HepG2 (cell line): ENCODE measurements at regions not wholly inside any gene's neighbourhood (a gene's known extent, or its start where the extent isn't known, plus 50 kb on each side); places are given as distances from the start of the nearest gene placed in this dataset.

Experiments used
- ATAC-seq: fragments of 200-7000 bp; cut with Tn5 transposase; 3 replicates; pipeline ENCODE4 v1.9.1; 2020; ENCODE audit warnings: mild to moderate bottlenecking, moderate library complexity
- BruUV-seq: library from RNA; stranded (reverse); fragments of 400-500 nt; replicated peaks from 2 replicates; lab custom pipeline; 2021; lab: Mats Ljungman, UMichigan
- CTCF ChIA-PET: fragments of 300-600 bp; formaldehyde crosslinking; extraction: SDS; loops from one replicate; lab custom pipeline; 2021; ENCODE audit warnings: low total read pairs, inconsistent platforms, low intra/inter-chr PET ratio; lab: Yijun Ruan, JAX
- POLR2A ChIA-PET: fragments of 350-600 bp; sonication (Branson Sonifier 250); formaldehyde crosslinking; loops from one replicate; lab custom pipeline; 2020; ENCODE audit warnings: antibody characterized with exemption, inconsistent platforms; lab: Yijun Ruan, JAX
- DNase-seq: peaks from one replicate; pipeline ENCODE4 v3.0.0-alpha.2; 2015; ENCODE audit warnings: low spot score
- FAIRE-seq: peaks from 3 replicates; lab custom pipeline; 2011; peaks lifted over from hg19 to GRCh38; lab: Jason Lieb, UNC
- H2AFZ ChIP-seq: one replicate; pipeline ENCODE4 v1.6.1; 2011; ENCODE audit warnings: low read length, inconsistent platforms
- H3K27ac ChIP-seq: fragments of 300-600 bp; 3 replicates; pipeline ENCODE4 v1.8.0; 2011; ENCODE audit warnings: mixed run types, mild to moderate bottlenecking, mixed read lengths, low read length, inconsistent platforms; ENCODE audit not compliant: insufficient read depth; ENCODE audit errors: extremely low read length
- H3K27me3 ChIP-seq, 2 experiments: fragments of 200-600 bp in 1 of 2; 2 replicates in 1 of 2; 3 replicates in 1 of 2; pipeline versions ENCODE4 v1.6.0 to v1.8.0; 2011; ENCODE audit warnings: low read length in 2 of 2, mild to moderate bottlenecking in 2 of 2, moderate library complexity in 2 of 2, inconsistent platforms in 1 of 2; ENCODE audit not compliant: insufficient read depth in 2 of 2, control insufficient read depth in 1 of 2
- H3K36me3 ChIP-seq, 2 experiments: fragments of 200-600 bp in 1 of 2; replicated peaks in 1 of 2; 2 replicates in 1 of 2; 3 replicates in 1 of 2; pipeline versions ENCODE4 v1.5.1 to v1.8.0; 2011; ENCODE audit warnings: low read length in 2 of 2, inconsistent platforms in 1 of 2; ENCODE audit not compliant: insufficient read depth in 2 of 2, control insufficient read depth in 1 of 2
- H3K4me1 ChIP-seq: 2 replicates; pipeline ENCODE4 v1.5.1; 2012; ENCODE audit warnings: low read length, inconsistent platforms; ENCODE audit not compliant: insufficient read depth
- H3K4me2 ChIP-seq: 2 replicates; pipeline ENCODE4 v1.6.0; 2011; ENCODE audit warnings: low read depth, low read length, inconsistent platforms
- H3K4me3 ChIP-seq, 3 experiments: fragments of 200-600 bp in 1 of 3; sonication (generic), shearing (Covaris generic) in 1 of 3; replicated peaks in 1 of 3; 2 replicates each; pipeline ENCODE4 v1.5.1; 2011 to 2016; ENCODE audit warnings: low read length in 3 of 3, inconsistent platforms in 2 of 3, low read depth in 2 of 3, mild to moderate bottlenecking in 2 of 3, control low read depth in 1 of 3, mixed read lengths in 1 of 3; ENCODE audit not compliant: insufficient read depth in 1 of 3
- H3K79me2 ChIP-seq: one replicate; pipeline ENCODE4 v1.6.1; 2011; ENCODE audit warnings: low read length, inconsistent platforms; ENCODE audit not compliant: insufficient read depth
- H3K9ac ChIP-seq: 2 replicates; pipeline ENCODE4 v1.6.0; 2011; ENCODE audit warnings: mild to moderate bottlenecking, low read depth, low read length, inconsistent platforms; ENCODE audit not compliant: insufficient read depth
- H3K9me3 ChIP-seq: 2 replicates; pipeline ENCODE4 v1.5.1; 2012; ENCODE audit warnings: mild to moderate bottlenecking, low read length
- H4K20me1 ChIP-seq: 2 replicates; pipeline ENCODE4 v1.6.0; 2011; ENCODE audit warnings: inconsistent platforms, mild to moderate bottlenecking, low read length, moderate library complexity; ENCODE audit not compliant: insufficient read depth
- FOXP1 ChIP-seq, 2 experiments: fragments of 450-650 bp in 1 of 2; IDR thresholded peaks; 2 replicates each; pipeline ENCODE4 v1.6.1; 2017 to 2018; ENCODE audit warnings: antibody characterized with exemption in 1 of 2
- GZF1 ChIP-seq: sonication (generic); formaldehyde crosslinking; IDR thresholded peaks from 2 replicates; pipeline ENCODE4 v1.5.1; 2020; ENCODE audit warnings: mild to moderate bottlenecking, missing genetic modification reagents
- HOXA5 ChIP-seq: sonication (generic); formaldehyde crosslinking; IDR thresholded peaks from 2 replicates; pipeline ENCODE4 v1.4.0; 2020; ENCODE audit warnings: missing genetic modification reagents
- KMT2A ChIP-seq: sonication (generic); formaldehyde crosslinking; IDR thresholded peaks from 2 replicates; pipeline ENCODE4 v1.4.0; 2020; ENCODE audit warnings: missing genetic modification reagents
- RBM39 ChIP-seq: fragments of 200-400 bp; formaldehyde crosslinking; IDR thresholded peaks from one replicate; pipeline ENCODE4 v1.6.1; 2018; ENCODE audit warnings: antibody characterized with exemption, mild to moderate bottlenecking, low read depth, low read length; ENCODE audit not compliant: poor library complexity, severe bottlenecking
- SETDB1 ChIP-seq: sonication (generic); formaldehyde crosslinking; IDR thresholded peaks from 2 replicates; pipeline ENCODE4 v1.5.1; 2020; ENCODE audit warnings: missing genetic modification reagents, mild to moderate bottlenecking, borderline replicate concordance
- SUZ12 ChIP-seq: fragments of 150-350 bp; IDR thresholded peaks from 2 replicates; pipeline ENCODE4 v1.6.1; 2014; ENCODE audit warnings: low read depth, low read length
- ZKSCAN1 ChIP-seq: fragments of 150-350 bp; IDR thresholded peaks from 2 replicates; pipeline ENCODE4 v1.6.1; 2014; ENCODE audit warnings: low read length
- ZNF180 ChIP-seq: sonication (generic); formaldehyde crosslinking; IDR thresholded peaks from 2 replicates; pipeline ENCODE4 v1.4.0; 2020; ENCODE audit warnings: low read depth, missing genetic modification reagents, borderline replicate concordance
- ZNF460 ChIP-seq: sonication (generic); formaldehyde crosslinking; IDR thresholded peaks from 2 replicates; pipeline ENCODE4 v1.5.1; 2020; ENCODE audit warnings: missing genetic modification reagents, mild to moderate bottlenecking, borderline replicate concordance
- ZNF496 ChIP-seq: sonication (generic); formaldehyde crosslinking; IDR thresholded peaks from 2 replicates; pipeline ENCODE4 v1.8.1; 2023; ENCODE audit warnings: mild to moderate bottlenecking, moderate library complexity, missing genetic modification reagents; ENCODE audit not compliant: insufficient replicate concordance
- ZNF614 ChIP-seq: IDR thresholded peaks from 2 replicates; pipeline ENCODE4 v1.6.1; 2018; ENCODE audit warnings: missing biosample characterization, missing genetic modification reagents, inconsistent platforms, borderline replicate concordance
- ZZZ3 ChIP-seq: sonication (generic); formaldehyde crosslinking; IDR thresholded peaks from 2 replicates; pipeline ENCODE4 v1.4.0; 2020; ENCODE audit warnings: missing genetic modification reagents, mild to moderate bottlenecking, borderline replicate concordance
- WGBS: methylation state at CpG from one replicate; pipeline ENCODE4 v1.1.6; 2017; ENCODE audit warnings: low lambda C conversion rate; 5-methylcytosine and 5-hydroxymethylcytosine counted together
- in situ Hi-C: cut with HindIII; loops from 2 replicates; pipeline ENCODE4 v1.10.0; 2017; ENCODE audit warnings: low pct_unique_long_range_greater_than_20kb; ENCODE audit not compliant: extremely low pct_ligation_motif_present
- intact Hi-C: fragments of 100-400 bp; cut with micrococcal nuclease; formaldehyde crosslinking; loops from one replicate; pipeline ENCODE4 v1.10.0; 2022; ENCODE audit not compliant: unreplicated experiment
- TF ChIP-seq, protein P1 (sequence below): sonication (generic); formaldehyde crosslinking; IDR thresholded peaks from 2 replicates; pipeline ENCODE4 v1.5.0; 2020; ENCODE audit warnings: mild to moderate bottlenecking, missing genetic modification reagents
- TF ChIP-seq, protein P2 (sequence below): sonication (generic); formaldehyde crosslinking; IDR thresholded peaks from 2 replicates; pipeline ENCODE4 v1.9.0; 2022; ENCODE audit warnings: missing genetic modification reagents, mild to moderate bottlenecking, borderline replicate concordance

GRCh38 chr14:104473649-104474494 lies 105.7 kb upstream of the C14orf180 start:
- no peak for TF ChIP-seq ZKSCAN1
- TF ChIP-seq SETDB1 (CRISPR knock-in tag): no peak
- no peak for TF ChIP-seq ZNF614 (CRISPR knock-in tag)
- no peak for TF ChIP-seq KMT2A
- TF ChIP-seq, protein P1, sequence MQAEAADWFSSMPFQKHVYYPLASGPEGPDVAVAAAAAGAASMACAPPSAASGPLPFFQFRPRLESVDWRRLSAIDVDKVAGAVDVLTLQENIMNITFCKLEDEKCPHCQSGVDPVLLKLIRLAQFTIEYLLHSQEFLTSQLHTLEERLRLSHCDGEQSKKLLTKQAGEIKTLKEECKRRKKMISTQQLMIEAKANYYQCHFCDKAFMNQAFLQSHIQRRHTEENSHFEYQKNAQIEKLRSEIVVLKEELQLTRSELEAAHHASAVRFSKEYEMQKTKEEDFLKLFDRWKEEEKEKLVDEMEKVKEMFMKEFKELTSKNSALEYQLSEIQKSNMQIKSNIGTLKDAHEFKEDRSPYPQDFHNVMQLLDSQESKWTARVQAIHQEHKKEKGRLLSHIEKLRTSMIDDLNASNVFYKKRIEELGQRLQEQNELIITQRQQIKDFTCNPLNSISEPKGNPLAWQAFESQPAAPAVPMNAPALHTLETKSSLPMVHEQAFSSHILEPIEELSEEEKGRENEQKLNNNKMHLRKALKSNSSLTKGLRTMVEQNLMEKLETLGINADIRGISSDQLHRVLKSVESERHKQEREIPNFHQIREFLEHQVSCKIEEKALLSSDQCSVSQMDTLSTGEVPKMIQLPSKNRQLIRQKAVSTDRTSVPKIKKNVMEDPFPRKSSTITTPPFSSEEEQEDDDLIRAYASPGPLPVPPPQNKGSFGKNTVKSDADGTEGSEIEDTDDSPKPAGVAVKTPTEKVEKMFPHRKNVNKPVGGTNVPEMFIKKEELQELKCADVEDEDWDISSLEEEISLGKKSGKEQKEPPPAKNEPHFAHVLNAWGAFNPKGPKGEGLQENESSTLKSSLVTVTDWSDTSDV (CRISPR knock-in tag): no peak
- TF ChIP-seq ZNF496 (CRISPR knock-in tag): no peak
- no peak for TF ChIP-seq ZNF180 (CRISPR knock-in tag)
- no peak for TF ChIP-seq SUZ12
- TF ChIP-seq, protein P2, sequence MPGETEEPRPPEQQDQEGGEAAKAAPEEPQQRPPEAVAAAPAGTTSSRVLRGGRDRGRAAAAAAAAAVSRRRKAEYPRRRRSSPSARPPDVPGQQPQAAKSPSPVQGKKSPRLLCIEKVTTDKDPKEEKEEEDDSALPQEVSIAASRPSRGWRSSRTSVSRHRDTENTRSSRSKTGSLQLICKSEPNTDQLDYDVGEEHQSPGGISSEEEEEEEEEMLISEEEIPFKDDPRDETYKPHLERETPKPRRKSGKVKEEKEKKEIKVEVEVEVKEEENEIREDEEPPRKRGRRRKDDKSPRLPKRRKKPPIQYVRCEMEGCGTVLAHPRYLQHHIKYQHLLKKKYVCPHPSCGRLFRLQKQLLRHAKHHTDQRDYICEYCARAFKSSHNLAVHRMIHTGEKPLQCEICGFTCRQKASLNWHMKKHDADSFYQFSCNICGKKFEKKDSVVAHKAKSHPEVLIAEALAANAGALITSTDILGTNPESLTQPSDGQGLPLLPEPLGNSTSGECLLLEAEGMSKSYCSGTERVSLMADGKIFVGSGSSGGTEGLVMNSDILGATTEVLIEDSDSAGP (CRISPR knock-in tag): no peak
- TF ChIP-seq GZF1 (CRISPR knock-in tag): no peak
- TF ChIP-seq FOXP1 (IDR thresholded peaks at IDR 0.05): no peak
- no peak for TF ChIP-seq FOXP1 (CRISPR knock-in tag; IDR thresholded peaks at IDR 0.05)
- no peak for TF ChIP-seq HOXA5
- no peak for TF ChIP-seq ZNF460 (CRISPR knock-in tag)
- no peak for TF ChIP-seq ZZZ3
- TF ChIP-seq RBM39: no peak
- TF ChIP-seq, all 625 proteins: peak for 0
- in situ Hi-C loops: no loop called here
- ChIA-PET CTCF (no interaction called here), POLR2A (interaction anchor here (0.6 kb wide), 1 partner anchor 866 kb away, joined by 3 read pairs; no protein-coding TSS in a partner anchor)
- DNase-seq (no peak), ATAC-seq (peak; percentile 60), FAIRE-seq (no peak)
- Histone ChIP-seq H3K4me3 (no peak overlapping the region), H3K9me3 (no peaks in the 10 kb centered on the region), H3K9ac (no peak overlapping the region), H3K79me2 (no peaks in the 10 kb centered on the region), H3K4me1 (no peaks in the 10 kb centered on the region), H4K20me1 (no peaks in the 10 kb centered on the region), H3K27me3 (peaks cover 5 to 62% of the 10 kb centered on the region in 2 experiments), H3K27ac (no peak overlapping the region), H3K4me2 (no peak overlapping the region), H2AFZ (no peak overlapping the region), H3K36me3 (no peaks in the 10 kb centered on the region)
- intact Hi-C loops: no loop called here
- 28% methylated on average over 22 of the region's 45 CpGs for WGBS
- BruUV-seq: no TSS peak
